ENCODE measurements at regions not wholly inside any gene's neighbourhood (a gene's known extent, or its start where the extent isn't known, plus 50 kb on each side); places are given as distances from the start of the nearest gene placed in this dataset.

DNA sequence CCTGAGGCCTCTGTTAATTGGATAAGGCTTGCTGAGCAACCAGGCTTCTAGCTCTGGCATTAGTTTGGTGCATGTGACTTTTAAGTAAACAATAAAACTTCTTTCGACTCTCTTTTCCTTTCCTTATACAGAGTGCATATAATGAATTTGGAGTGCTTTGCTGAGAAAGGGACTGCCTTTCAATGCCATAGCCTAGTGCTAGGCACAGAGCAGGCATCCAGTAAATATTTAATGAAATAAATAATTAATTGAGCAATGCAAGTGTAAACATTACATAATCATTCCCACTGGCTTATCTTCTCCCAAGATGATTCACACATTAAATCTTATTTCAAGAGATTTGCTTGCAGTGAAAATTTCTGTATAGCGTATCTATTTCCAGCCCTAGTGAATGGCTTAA is 74.1 kb downstream of the NMUR2 start:
- 88 to 94% (median 91%) methylated on average over 2 of the region's 2 CpGs for WGBS, 5 donors

DNA sequence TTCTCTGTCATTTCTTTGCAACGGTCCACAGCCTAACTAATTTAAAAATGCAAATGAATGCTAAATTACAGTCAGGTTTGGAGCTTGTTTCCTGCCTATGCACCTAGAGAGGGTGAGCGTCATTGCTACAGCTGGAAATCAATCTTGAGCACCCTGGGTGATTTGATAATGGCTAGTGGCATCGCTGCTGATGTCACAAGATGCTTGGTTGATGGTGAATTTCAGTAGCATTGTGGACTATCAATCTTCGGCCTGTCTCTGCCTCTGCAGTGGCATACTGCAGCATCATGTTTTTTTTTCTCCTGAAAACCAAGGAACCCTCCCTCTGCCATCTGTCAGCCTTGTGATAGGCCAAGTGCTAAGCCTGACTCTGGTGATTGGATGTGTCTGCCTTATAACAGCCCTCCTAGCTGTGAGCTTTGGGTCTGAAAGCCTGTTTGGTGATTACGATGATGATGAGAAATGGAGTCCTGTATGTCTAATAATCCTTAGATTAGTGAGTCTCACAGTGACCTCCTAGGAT is 75.3 kb downstream of the NMUR2 start:
- TF ChIP-seq POLR2A (IDR thresholded peaks at IDR 0.05) (no peak), POLR2AphosphoS5 (IDR thresholded peaks at IDR 0.05) (no peak)
- TF ChIP-seq, protein P1, sequence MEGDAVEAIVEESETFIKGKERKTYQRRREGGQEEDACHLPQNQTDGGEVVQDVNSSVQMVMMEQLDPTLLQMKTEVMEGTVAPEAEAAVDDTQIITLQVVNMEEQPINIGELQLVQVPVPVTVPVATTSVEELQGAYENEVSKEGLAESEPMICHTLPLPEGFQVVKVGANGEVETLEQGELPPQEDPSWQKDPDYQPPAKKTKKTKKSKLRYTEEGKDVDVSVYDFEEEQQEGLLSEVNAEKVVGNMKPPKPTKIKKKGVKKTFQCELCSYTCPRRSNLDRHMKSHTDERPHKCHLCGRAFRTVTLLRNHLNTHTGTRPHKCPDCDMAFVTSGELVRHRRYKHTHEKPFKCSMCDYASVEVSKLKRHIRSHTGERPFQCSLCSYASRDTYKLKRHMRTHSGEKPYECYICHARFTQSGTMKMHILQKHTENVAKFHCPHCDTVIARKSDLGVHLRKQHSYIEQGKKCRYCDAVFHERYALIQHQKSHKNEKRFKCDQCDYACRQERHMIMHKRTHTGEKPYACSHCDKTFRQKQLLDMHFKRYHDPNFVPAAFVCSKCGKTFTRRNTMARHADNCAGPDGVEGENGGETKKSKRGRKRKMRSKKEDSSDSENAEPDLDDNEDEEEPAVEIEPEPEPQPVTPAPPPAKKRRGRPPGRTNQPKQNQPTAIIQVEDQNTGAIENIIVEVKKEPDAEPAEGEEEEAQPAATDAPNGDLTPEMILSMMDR (IDR thresholded peaks at IDR 0.05 in 8 of 11, conservative IDR thresholded peaks at IDR 0.05 in 3 of 11) = no peak
- H3K4me3 ChIP-seq = no peak overlapping the region
- no peak for DNase-seq
- H3K27ac ChIP-seq = no peak overlapping the region
- intact Hi-C loops (cut with DNase I; ENCODE audit: low total_unique reads) = no loop called here
- no peaks in the 10 kb centered on the region for H3K4me1 ChIP-seq
- no peaks in the 10 kb centered on the region for H3K36me3 ChIP-seq
- WGBS, 5 donors = 64 to 84% (median 76%) methylated on average over 5 of the region's 5 CpGs
- H3K9me3 ChIP-seq = peaks cover 0 to 4% (median 0%) of the 10 kb centered on the region in 8 donors
- no peaks in the 10 kb centered on the region for H3K27me3 ChIP-seq (replicated peaks in 1 of 7)

More for the DNA sequence above, 74.1 kb downstream of the NMUR2 start:
- TF ChIP-seq POLR2AphosphoS5 (IDR thresholded peaks at IDR 0.05) (no peak), POLR2A (IDR thresholded peaks at IDR 0.05) (no peak)
- TF ChIP-seq, protein P1 (IDR thresholded peaks at IDR 0.05 in 8 of 11, conservative IDR thresholded peaks at IDR 0.05 in 3 of 11) = no peak
- Histone ChIP-seq H3K27ac (no peak overlapping the region), H3K36me3 (no peaks in the 10 kb centered on the region), H3K4me3 (no peak overlapping the region), H3K27me3 (replicated peaks in 1 of 7) (no peaks in the 10 kb centered on the region), H3K4me1 (no peaks in the 10 kb centered on the region), H3K9me3 (no peaks in the 10 kb centered on the region)
- no peak for DNase-seq
- intact Hi-C loops (cut with DNase I; ENCODE audit: low total_unique reads) = no loop called here

DNA sequence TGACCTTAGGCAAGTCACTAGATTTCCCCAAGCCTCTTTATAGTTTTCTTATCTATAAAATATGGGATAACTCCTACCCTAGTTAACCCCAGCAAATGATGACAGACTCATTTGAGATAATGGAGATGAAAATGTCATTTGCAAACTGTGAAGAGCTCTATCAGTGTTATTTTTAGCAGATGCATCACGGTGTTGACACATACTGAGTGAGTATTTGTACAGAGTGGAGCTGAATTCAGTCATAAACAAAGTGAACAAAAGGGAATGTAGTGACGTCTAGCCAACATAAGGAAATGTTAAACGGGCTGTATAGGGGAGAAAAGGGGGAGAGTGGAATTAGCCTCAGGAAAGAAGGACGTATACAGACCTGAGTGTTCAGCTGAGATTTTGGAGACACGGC is 75.9 kb downstream of the NMUR2 start:
- 54 to 65% (median 56%) methylated on average over 5 of the region's 5 CpGs for WGBS, 5 donors
- Histone ChIP-seq H3K9me3 (peaks cover 0 to 10% (median under 1%) of the 10 kb centered on the region in 8 donors), H3K4me1 (no peaks in the 10 kb centered on the region), H3K27ac (no peak overlapping the region), H3K27me3 (replicated peaks in 1 of 7) (no peaks in the 10 kb centered on the region), H3K4me3 (no peak overlapping the region), H3K36me3 (no peaks in the 10 kb centered on the region)
- intact Hi-C loops (cut with DNase I; ENCODE audit: low total_unique reads) = no loop called here
- no peak for DNase-seq
- TF ChIP-seq, protein P1 (IDR thresholded peaks at IDR 0.05 in 8 of 11, conservative IDR thresholded peaks at IDR 0.05 in 3 of 11) = no peak
- no peak for TF ChIP-seq POLR2AphosphoS5 (IDR thresholded peaks at IDR 0.05)
- no peak for TF ChIP-seq POLR2A (IDR thresholded peaks at IDR 0.05)

DNA sequence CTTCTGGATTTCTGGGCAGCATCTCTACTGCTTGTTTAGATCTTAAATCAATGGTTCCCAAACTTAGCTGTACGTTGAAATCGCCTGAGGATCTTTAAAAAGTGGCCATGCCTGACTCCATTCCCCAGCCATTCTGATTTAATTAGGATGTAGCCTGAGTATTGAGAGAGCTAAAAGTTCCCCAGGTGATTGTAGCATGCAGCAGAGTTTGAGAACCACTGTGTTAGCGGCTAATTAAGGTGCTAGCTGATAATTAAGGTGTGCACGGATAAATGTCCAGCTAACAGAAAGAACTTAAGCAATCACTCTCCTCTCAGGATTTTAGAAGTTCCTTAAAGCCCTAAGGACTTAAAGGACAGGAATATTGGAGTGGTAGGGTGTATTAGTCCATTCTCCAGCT is 89.1 kb downstream of the NMUR2 start:
- WGBS, 5 donors = 73 to 95% (median 87%) methylated on average over 4 of the region's 4 CpGs
- intact Hi-C loops (cut with DNase I; ENCODE audit: low total_unique reads) = no loop called here
- no peak overlapping the region for H3K4me3 ChIP-seq

More for the DNA sequence above, 89.1 kb downstream of the NMUR2 start:
- Histone ChIP-seq H3K36me3 (no peaks in the 10 kb centered on the region), H3K27me3 (replicated peaks in 1 of 7) (peaks cover 0 to 7% (median 0%) of the 10 kb centered on the region in 7 donors), H3K9me3 (no peaks in the 10 kb centered on the region), H3K4me1 (no peaks in the 10 kb centered on the region), H3K27ac (no peak overlapping the region)
- DNase-seq = no peak
- no peak for TF ChIP-seq POLR2A (IDR thresholded peaks at IDR 0.05)
- TF ChIP-seq POLR2AphosphoS5 (IDR thresholded peaks at IDR 0.05) = no peak
- TF ChIP-seq, protein P1 (IDR thresholded peaks at IDR 0.05 in 8 of 11, conservative IDR thresholded peaks at IDR 0.05 in 3 of 11) = no peak
